SK-MEL-5 (cell line): ENCODE measurements at regions not wholly inside any gene's neighbourhood (a gene's known extent, or its start where the extent isn't known, plus 50 kb on each side); places are given as distances from the start of the nearest gene placed in this dataset.

Experiments used
- DNase-seq: peaks from one replicate; pipeline ENCODE4 v3.0.0-alpha.2; 2016; ENCODE audit warnings: low read depth, low spot score
- in situ Hi-C: cut with HindIII; loops from 2 replicates; pipeline ENCODE4 v1.10.0; 2016; ENCODE audit warnings: low sequenced_read_pairs, high pct_unique_total_duplicates, low pct_unique_long_range_greater_than_20kb

- in situ Hi-C loops = no loop called here
- DNase-seq = no peak
Observed at GRCh38 chr11:45463541-45463940, 177.4 kb upstream of the SYT13 start.

DNA sequence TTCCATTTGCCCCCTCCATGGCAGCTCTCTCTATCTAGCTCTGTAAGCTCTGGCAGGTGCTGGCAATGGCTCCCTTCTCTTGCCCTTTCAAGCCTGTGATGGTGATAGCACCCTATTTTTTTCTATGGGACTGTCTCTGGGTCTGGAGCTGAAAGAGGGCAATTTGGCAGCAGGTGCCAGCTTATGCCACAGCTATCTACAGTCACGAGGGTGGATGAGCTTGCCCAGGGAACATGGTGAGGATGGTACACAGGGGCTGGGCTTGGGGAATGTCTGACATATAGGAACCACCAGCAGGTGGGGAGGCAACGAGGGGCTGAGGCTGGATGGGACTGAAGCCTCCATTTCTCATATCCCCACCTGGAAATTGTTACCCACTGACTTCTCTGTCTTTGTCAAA is 175.4 kb upstream of the SYT13 start:
- no peak for DNase-seq
- in situ Hi-C loops = no loop called here

- in situ Hi-C loops = no loop called here
- DNase-seq = no peak
Observed at GRCh38 chr11:45459491-45459890, 173.3 kb upstream of the SYT13 start.

- in situ Hi-C loops = no loop called here
- DNase-seq = no peak
Observed at GRCh38 chr11:45458269-45458668, 172.1 kb upstream of the SYT13 start.

DNA sequence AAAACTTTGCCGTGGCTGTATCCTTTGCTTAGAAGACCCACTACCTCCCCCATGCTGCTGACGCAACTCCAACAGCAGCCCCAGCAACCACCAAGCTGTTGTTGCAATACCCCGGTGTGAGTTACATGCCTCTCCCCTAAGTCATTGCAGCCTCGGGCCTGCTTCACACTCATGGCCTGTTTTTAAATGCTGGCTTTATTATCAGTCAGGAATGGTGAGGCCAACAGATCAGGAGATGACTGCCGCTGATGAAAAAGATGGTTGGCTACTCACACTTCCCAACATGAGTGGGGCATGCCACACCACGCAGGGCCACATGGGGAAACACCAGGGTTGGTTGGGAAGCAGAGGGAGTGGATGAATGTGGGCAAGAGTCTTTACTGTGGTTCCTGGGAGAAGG is 171.5 kb upstream of the SYT13 start:
- DNase-seq = no peak

GRCh38 chr11:45456686-45457085 is 170.5 kb upstream of the SYT13 start:
- DNase-seq = no peak
- in situ Hi-C loops = no loop called here

More for the DNA sequence above, 171.5 kb upstream of the SYT13 start:
- in situ Hi-C loops = no loop called here

DNA sequence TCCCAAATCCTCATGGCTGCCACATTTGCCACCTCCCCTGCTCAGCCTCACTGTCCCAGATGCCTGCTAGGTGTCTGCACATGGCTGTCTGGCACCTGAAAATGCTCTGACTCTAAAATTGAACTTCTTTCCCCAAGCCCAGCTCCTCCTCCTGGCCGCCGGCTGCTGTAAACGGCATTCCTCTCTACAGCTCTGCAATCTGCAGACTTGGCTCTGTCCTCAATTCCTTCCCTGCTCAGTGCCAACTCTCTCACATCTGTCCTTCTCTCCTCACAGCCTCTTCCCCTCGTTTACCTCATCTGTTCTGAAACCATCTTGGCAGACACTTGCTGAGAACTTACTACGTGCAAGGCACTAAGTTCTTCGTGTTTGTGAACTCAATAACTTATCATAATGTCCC is 169.4 kb upstream of the SYT13 start:
- in situ Hi-C loops = no loop called here

DNA sequence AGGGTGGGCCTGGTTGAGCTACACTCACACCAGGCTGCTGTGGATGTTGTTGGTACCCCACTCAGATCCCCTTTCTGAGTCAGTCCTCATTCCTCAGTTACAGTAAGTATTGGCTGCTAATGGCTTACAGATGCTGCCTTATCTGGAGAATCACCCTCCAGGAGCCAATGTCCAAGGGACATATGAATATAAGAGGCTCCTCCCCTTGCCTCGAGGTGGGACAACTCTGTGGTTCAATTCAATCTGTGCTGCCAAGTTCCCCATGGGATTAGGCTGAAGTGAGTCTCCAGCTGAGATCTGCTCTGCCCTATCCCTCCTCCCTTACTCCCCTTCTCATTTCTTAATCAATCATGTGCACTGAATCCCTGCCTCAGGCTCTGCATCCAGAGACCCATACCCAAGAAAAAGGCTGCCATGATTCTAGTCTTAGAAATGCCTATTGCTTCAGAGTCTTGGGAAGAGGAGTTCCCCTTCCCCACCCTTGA is 168.8 kb upstream of the SYT13 start:
- in situ Hi-C loops = no loop called here
- DNase-seq = no peak

More for the DNA sequence above, 169.4 kb upstream of the SYT13 start:
- no peak for DNase-seq

DNA sequence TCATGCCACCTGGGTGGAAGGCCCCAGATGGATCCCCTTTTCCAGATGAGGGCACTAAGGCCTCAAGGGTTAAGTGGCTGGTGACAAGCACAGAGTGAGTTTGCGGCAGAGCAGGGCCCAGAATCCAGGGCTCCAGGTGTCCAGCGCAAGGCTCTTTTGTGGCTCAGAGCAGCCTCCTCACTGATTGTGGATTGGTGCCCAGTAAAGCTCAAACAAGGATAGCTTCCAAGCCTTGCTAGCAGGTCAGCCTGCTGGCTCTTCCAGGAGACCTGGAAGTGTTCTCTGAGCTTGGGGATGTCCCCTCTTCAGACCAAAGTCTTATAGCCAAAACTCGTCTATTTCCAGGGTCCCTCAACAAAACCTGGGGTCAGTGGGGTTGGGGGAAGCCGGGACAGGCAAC is 167.6 kb upstream of the SYT13 start:
- DNase-seq = no peak
- in situ Hi-C loops = no loop called here

GRCh38 chr11:45451766-45452440 is 165.8 kb upstream of the SYT13 start:
- DNase-seq = peak; percentile 13
- in situ Hi-C loops = no loop called here

DNA sequence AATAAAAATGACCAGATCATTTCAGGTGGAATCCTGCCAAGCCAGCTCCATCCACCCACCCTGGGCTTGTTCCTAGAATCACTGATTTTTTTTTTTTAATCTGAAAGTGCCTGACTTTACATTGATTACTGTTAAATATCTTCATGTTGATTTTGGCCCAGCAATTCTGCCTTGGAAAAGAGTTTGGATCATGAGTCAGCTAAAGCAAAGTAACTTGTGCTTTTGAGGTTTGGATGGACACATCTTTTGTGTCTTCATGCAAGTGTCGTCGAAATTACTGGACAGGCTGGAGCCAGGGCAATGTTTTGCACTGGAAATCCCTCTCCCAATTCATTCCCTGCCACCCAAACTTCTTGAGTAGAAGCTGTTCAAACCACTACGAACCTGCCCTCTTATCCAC is 164.0 kb upstream of the SYT13 start:
- no peak for DNase-seq
- in situ Hi-C loops = no loop called here

DNA sequence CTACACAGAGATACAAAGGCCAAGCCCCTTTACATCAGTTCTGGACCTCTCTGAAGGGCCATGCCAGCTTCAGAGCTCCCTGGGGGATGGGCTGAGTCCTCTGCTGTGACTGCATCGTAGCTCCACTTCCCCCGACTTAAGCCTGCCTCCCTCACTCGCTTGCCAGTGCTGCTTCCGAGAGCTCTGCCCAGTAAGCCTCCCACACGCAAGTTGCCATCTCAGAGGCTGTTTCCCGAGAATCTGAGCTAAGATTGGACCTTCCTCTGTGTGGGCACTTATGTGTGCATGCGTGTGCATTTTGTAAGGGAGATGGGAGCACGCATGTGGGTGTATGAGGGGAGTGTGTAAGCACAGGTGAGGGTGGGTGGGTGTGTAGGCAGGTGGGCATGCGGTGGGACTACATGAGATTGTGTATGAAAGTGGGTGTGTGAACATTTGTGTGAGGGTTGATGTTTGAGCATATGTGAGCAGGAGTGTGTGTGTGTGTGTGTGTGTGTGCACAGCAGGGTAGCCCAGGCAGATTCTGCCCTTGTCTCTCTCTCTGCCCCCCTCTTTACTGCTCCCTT is 163.0 kb upstream of the SYT13 start:
- in situ Hi-C loops = no loop called here
- no peak for DNase-seq

DNA sequence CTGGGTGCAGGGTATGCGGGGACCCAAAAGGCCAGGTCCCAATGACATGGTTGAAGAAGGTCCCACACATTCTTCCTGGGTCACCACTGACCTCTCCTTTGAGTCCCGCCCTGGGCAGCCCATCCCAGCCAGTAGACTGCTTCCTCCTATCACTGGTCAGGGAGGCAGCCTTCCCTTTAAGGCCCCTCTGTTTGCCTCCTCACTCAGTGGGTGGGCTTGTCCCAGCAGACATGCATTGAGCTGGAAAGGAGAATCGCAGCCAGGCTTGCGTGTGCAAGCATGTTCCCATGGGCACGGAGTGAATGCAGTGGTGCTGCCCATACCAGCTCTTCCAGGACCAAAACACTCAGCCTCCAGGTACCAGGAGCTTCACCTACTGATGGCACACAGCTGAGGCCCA is 162.4 kb upstream of the SYT13 start:
- in situ Hi-C loops = no loop called here
- DNase-seq = no peak

DNA sequence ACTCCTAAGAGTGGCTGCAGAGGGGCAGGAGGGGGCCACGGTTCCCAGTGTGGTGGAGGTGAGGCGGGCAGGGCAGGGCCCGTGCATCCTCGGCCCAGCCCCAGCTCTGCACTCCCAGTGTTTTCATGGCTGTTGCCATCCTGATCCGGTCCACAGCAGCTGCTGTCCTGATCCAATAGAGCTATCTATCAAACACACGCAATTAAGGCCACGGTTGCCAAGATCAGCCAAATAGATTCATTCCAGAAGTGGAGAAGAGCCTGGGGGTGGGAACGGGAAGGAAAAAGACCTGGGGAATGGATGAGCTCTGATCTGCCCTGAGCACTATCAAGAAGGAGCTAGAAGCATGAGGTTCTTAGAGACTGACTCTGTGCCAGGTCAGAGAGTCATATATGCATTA is 160.9 kb upstream of the SYT13 start:
- in situ Hi-C loops = no loop called here
- no peak for DNase-seq

DNA sequence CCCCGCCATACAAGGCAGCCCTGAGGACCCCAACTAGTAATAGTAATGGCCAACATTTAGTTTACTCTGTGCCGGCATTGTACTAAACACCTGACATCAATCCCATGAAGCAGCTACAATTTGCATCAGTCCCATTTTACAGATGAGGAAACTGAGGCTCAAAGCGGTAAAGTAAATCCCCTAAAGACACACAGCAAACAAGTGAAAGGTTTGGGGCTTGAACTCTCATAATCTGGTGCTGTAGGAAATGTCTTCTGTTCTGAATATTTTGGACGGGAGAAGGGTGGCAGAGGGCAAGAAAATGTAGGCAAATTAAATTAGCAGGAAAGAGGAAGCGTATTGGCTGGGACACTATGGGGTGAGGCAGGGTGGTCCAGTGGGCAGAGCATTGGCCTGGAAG is 160.3 kb upstream of the SYT13 start:
- in situ Hi-C loops = no loop called here
- no peak for DNase-seq

DNA sequence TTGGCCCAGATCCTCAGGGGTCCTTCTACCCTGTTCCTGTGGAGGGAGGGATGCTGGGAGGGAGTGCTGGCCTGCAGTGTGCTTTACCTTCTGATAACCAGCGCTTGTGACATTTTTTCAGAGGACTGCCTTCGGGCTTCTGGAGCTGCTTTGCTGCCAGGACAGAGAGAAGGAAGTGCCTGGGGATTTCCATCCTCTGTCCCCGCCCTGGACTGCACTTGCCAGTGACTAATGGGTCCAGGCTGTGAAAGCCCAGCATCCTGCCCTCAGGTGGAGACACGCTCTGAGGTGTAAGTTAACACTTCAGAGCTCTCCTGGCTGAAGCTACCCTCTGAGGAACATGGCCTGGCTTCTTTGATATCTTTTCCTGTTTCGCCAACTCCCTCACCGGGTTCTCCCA is 158.7 kb upstream of the SYT13 start:
- no peak for DNase-seq

DNA sequence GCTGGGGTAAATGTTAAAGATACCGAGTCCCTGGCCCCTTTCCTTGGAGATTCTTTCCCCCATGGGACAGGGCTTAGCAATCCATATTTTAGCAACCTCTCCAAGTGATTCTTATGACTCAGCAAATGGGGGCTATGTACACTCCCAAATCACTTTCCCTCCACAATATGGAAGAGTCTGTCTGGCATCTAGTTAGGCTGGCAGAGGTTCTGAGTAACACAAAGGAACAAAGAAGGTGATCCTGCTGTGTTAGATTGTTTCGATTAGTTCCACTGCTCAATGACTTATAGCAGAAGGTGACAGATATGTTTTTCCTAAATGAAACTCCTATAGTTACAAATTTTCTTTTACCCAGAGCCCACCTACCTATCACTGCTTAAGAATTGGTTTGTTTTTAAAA is 154.0 kb upstream of the SYT13 start:
- in situ Hi-C loops = no loop called here
- no peak for DNase-seq

More for the DNA sequence above, 158.7 kb upstream of the SYT13 start:
- in situ Hi-C loops = no loop called here

- no peak for DNase-seq
- in situ Hi-C loops = no loop called here
Observed at GRCh38 chr11:45436966-45437365, 150.8 kb upstream of the SYT13 start.

- in situ Hi-C loops = no loop called here
- no peak for DNase-seq
Observed at GRCh38 chr11:45436118-45436517, 150.0 kb upstream of the SYT13 start.
